ENCODE measurements at regions not wholly inside any gene's neighbourhood (a gene's known extent, or its start where the extent isn't known, plus 50 kb on each side); places are given as distances from the start of the nearest gene placed in this dataset.
"Not testable (repeated sequence)": the region's sequence is repeated elsewhere in the genome, so short reads cannot be mapped to it uniquely, and the experiment has no call there.

DNA sequence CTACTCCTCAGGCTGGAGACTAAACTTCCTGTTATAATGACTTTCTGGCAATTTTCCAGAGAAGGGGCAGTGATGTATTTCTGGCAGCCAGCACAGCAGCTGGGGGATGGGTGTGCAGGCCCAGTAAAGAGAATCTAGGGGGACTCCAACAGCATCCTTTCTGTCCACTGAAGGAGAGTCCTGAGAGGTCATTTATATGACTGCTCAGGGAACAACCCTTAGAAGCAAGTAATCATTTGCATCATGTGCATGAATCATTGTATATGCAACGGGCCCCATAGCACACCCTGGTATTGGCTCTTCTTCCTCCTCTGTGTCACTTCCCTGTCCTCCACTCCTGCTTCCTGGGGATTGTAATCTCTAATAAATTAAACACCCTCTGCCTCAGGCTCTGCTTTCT, 493.8 kb downstream of the RPS29 start:
- ATAC-seq (no peak), DNase-seq (no peak)
- Histone ChIP-seq H3K27me3 (ENCODE audit: insufficient read depth in 3 of 3, low read length in 2 of 3) (no peaks in the 10 kb centered on the region), H3K9me3 (no peaks in the 10 kb centered on the region), H3K4me1 (no peaks in the 10 kb centered on the region), H3K4me3 (no peak overlapping the region), H3K36me3 (ENCODE audit: insufficient read depth in 1 of 2, low read depth in 1 of 2) (no peaks in the 10 kb centered on the region), H3K27ac (no peak overlapping the region)
- 50 to 69% (median 61%) methylated on average over 1 of the region's 1 CpG for WGBS, 3 donors
- TF ChIP-seq, protein P1, sequence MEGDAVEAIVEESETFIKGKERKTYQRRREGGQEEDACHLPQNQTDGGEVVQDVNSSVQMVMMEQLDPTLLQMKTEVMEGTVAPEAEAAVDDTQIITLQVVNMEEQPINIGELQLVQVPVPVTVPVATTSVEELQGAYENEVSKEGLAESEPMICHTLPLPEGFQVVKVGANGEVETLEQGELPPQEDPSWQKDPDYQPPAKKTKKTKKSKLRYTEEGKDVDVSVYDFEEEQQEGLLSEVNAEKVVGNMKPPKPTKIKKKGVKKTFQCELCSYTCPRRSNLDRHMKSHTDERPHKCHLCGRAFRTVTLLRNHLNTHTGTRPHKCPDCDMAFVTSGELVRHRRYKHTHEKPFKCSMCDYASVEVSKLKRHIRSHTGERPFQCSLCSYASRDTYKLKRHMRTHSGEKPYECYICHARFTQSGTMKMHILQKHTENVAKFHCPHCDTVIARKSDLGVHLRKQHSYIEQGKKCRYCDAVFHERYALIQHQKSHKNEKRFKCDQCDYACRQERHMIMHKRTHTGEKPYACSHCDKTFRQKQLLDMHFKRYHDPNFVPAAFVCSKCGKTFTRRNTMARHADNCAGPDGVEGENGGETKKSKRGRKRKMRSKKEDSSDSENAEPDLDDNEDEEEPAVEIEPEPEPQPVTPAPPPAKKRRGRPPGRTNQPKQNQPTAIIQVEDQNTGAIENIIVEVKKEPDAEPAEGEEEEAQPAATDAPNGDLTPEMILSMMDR (IDR thresholded peaks at IDR 0.05), result no peak
- intact Hi-C loops (cut with DNase I), result no loop called here

DNA sequence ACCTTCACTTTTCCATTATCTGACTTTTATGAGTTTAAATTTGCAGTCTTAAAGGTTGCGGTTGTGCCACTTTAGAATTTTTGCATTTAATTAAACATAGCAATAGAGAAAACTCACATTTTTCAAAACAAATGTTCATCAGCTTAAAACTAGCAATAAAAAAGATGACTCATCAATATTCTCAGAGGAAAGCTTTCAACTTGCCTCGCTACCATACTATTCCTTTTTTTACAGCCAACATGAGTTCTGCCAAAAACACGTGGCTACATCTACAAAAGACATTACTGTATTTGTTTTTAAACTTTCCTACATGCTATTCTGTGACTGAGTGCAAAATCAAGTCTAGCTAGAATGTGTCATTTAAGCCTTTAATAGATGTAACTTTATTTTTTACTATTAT, 497.1 kb downstream of the RPS29 start:
- ATAC-seq (no peak), DNase-seq (no peak)
- H3K27ac ChIP-seq, result no peak overlapping the region
- intact Hi-C loops (cut with DNase I), result no loop called here
- no peaks in the 10 kb centered on the region for H3K36me3 ChIP-seq (ENCODE audit: insufficient read depth in 1 of 2, low read depth in 1 of 2)
- no peak overlapping the region for H3K4me3 ChIP-seq
- no peaks in the 10 kb centered on the region for H3K27me3 ChIP-seq (ENCODE audit: insufficient read depth in 3 of 3, low read length in 2 of 3)
- TF ChIP-seq, protein P1 (IDR thresholded peaks at IDR 0.05), result no peak
- WGBS, 3 donors, result 50 to 57% (median 50%) methylated on average over 3 of the region's 3 CpGs
- H3K9me3 ChIP-seq, result no peaks in the 10 kb centered on the region
- no peaks in the 10 kb centered on the region for H3K4me1 ChIP-seq

DNA sequence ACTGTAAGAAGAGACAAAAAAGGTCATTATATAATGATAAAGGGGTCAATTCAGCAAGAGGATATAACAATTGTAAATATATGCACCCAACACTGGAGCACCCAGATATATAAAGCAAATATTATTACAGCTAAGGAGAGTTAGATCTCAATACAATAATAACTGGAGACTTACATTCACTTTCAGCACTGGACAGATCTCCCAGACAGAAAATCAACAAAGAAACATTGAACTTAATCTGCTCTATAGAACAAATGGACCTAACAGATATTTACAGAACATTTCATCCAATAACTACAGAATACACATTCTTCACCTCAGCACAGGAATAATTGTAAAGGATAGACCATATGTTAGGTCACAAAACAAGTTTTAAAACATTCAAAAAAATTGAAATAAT, 512.9 kb downstream of the RPS29 start:
- intact Hi-C loops (cut with DNase I); H3K4me1 ChIP-seq; H3K9me3 ChIP-seq; H3K27me3 ChIP-seq (ENCODE audit: insufficient read depth in 3 of 3, low read length in 2 of 3); DNase-seq; H3K36me3 ChIP-seq (ENCODE audit: insufficient read depth in 1 of 2, low read depth in 1 of 2); H3K27ac ChIP-seq; ATAC-seq; H3K4me3 ChIP-seq: not testable (repeated sequence)

DNA sequence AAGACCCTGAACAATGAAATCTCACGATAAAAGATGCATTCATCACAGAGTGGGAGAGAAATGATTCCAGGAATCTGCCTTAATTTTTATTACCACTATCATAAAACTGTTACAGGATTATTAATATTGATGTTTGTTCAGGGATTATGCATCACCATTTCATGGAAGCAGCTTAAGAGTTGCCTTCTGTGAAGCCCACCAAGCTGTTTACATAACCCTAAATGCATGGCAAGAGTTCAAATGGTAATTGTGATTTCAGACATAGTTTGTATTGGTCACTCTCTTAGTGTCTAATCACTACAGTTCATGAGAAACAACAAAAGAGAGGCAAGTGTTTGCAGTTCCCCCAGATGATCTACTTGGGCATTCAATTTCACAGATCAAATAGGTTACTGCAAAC, 527.7 kb downstream of the RPS29 start:
- no peak for DNase-seq
- H3K9me3 ChIP-seq, result no peaks in the 10 kb centered on the region
- ATAC-seq, result no peak
- H3K4me1 ChIP-seq, result no peaks in the 10 kb centered on the region
- H3K27me3 ChIP-seq (ENCODE audit: insufficient read depth in 3 of 3, low read length in 2 of 3), result no peaks in the 10 kb centered on the region
- no peak overlapping the region for H3K27ac ChIP-seq
- intact Hi-C loops (cut with DNase I), result no loop called here
- TF ChIP-seq, protein P1 (IDR thresholded peaks at IDR 0.05), result no peak
- no peaks in the 10 kb centered on the region for H3K36me3 ChIP-seq (ENCODE audit: insufficient read depth in 1 of 2, low read depth in 1 of 2)
- no peak overlapping the region for H3K4me3 ChIP-seq
- WGBS, 3 donors, result 55 to 71% (median 61%) methylated on average over 1 of the region's 1 CpG

DNA sequence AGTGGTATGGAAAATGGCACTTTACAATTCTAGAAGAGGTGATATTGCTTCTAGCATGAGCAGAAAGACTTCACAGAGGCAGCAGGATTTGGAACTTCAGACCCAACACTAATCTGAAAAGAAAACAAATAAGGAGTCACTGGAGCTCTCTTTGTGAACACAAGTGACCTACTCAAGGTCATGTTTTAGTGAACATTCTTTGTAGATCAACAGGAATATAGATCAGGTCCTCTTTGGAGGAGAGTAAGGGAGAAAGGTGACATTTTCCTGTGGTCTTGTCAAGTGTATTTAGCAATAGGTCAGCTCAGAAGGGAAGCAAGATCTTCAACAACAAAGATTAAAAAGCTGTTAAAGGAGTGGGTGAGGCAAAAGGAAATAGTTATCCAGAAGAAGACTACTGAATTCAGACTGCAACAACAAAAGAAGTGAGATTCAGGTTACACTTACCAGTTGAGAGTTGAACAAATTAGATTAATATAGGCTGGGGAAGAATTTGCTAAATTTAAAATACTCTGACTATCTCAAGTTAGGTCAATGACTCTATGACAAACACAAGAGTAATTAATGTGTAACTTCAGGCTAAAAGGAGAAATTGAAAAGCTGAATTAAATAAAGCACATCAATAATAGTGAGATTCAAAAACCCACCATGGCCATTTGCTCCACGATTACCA, 528.2 kb downstream of the RPS29 start:
- H3K36me3 ChIP-seq (ENCODE audit: insufficient read depth in 1 of 2, low read depth in 1 of 2), result no peaks in the 10 kb centered on the region
- no peaks in the 10 kb centered on the region for H3K4me1 ChIP-seq
- 46 to 71% (median 48%) methylated on average over 1 of the region's 1 CpG for WGBS, 3 donors
- intact Hi-C loops (cut with DNase I), result no loop called here
- DNase-seq (no peak), ATAC-seq (no peak)
- no peak overlapping the region for H3K4me3 ChIP-seq
- no peaks in the 10 kb centered on the region for H3K9me3 ChIP-seq
- no peak overlapping the region for H3K27ac ChIP-seq
- TF ChIP-seq, protein P1 (IDR thresholded peaks at IDR 0.05), result no peak
- H3K27me3 ChIP-seq (ENCODE audit: insufficient read depth in 3 of 3, low read length in 2 of 3), result no peaks in the 10 kb centered on the region

Measured in psoas muscle (tissue), 7 donors.